Gastrocnemius medialis (tissue), 4 donors: ENCODE measurements at regions not wholly inside any gene's neighbourhood (a gene's known extent, or its start where the extent isn't known, plus 50 kb on each side); places are given as distances from the start of the nearest gene placed in this dataset.

Experiments used
- ATAC-seq, 2 donors: fragments of 150-250 bp; one replicate each; pipeline ENCODE4 v1.9.1; 2016
- DNase-seq, 2 donors: peaks; one replicate each; pipeline ENCODE4 v3.0.0-alpha.2; 2019
- H3K27ac ChIP-seq, 4 donors: fragments of 200-600 bp; sonication (generic); 1 replicate in 1 of 4; 2 replicates in 3 of 4; pipeline ENCODE4 v1.5.1; 2016 to 2018; ENCODE audit warnings: mild to moderate bottlenecking in 2 of 4, moderate library complexity in 1 of 4
- H3K27me3 ChIP-seq, 3 donors: fragments of 200-600 bp; sonication (generic) in 2 of 3; 1 replicate in 1 of 3; 2 replicates in 2 of 3; pipeline versions ENCODE4 v1.5.1 to v1.6.0; 2016 to 2019; ENCODE audit warnings: mild to moderate bottlenecking in 1 of 3, moderate library complexity in 1 of 3
- H3K36me3 ChIP-seq, 2 donors: fragments of 200-600 bp; sonication (generic) in 1 of 2; one replicate each; pipeline ENCODE4 v1.5.1; 2017 to 2018
- H3K4me1 ChIP-seq, 2 donors: fragments of 200-600 bp; sonication (generic) in 1 of 2; one replicate each; pipeline ENCODE4 v1.5.1; 2016 to 2017; ENCODE audit warnings: mild to moderate bottlenecking in 2 of 2
- H3K4me3 ChIP-seq, 4 donors: fragments of 200-600 bp; sonication (generic) in 3 of 4; 1 replicate in 1 of 4; 2 replicates in 3 of 4; pipeline ENCODE4 v1.5.1; 2016 to 2019; ENCODE audit warnings: mild to moderate bottlenecking in 2 of 4
- H3K9me3 ChIP-seq, 3 donors: fragments of 200-600 bp; sonication (generic) in 2 of 3; 1 replicate in 1 of 3; 2 replicates in 2 of 3; pipeline ENCODE4 v1.5.1; 2016 to 2019
- CTCF ChIP-seq, 5 experiments: fragments of 450-650 bp in 3 of 5; fragments of 200-600 bp in 2 of 5; sonication (generic) in 2 of 5; IDR thresholded peaks in 4 of 5; conservative IDR thresholded peaks in 1 of 5; 1 replicate in 4 of 5; 2 replicates in 1 of 5; pipeline ENCODE4 v1.5.1; 2016 to 2019; ENCODE audit warnings: antibody characterized with exemption in 5 of 5, mild to moderate bottlenecking in 3 of 5, moderate library complexity in 3 of 5
- POLR2A ChIP-seq, 2 donors: fragments of 450-650 bp; IDR thresholded peaks; one replicate each; pipeline ENCODE4 v1.6.1; 2017; ENCODE audit warnings: antibody characterized with exemption in 2 of 2, mild to moderate bottlenecking in 2 of 2, moderate library complexity in 2 of 2
- in situ Hi-C, 4 donors: fragments of 200-750 bp; cut with MboI; loops; one replicate each; pipeline versions ENCODE4 v1.15.0 to v1.8.0; 2017; ENCODE audit warnings: low sequenced_read_pairs in 4 of 4
- intact Hi-C: fragments of 100-400 bp; cut with DNase I; formaldehyde crosslinking; loops from one replicate; pipeline ENCODE4 v1.15.1; 2023; ENCODE audit warnings: low total_unique reads

DNA sequence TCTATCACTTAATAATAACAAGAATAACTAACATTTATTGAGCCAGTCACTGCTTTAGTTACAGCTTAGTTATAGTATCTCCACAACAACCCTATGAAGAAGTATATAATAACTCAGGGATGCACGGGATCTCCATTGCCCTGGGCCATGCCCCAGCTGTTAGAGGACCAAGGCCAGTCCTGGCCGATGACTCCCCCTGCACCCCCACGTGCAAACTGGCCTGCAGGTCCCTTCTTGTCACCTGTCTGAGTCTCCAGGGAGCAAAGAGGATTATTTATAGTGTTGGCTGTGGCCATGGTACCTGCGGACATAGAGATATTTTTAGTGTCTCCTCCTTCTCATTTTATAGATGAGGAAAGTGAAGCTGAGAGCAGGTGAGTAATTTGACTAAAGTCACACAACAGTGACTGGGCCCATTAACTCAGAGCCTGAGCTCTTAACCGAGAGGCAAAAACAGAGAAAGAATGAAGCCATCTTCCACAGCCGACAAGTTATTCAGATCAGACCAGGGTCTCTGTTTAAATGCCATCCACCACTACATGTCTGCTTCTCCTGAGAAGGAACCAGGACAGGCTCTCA is 94.4 kb downstream of the TMEM215 start:
- TF ChIP-seq CTCF (IDR thresholded peaks at IDR 0.05 in 4 of 5, conservative IDR thresholded peaks at IDR 0.05 in 1 of 5) (no peak), POLR2A (IDR thresholded peaks at IDR 0.05) (no peak)
- DNase-seq (peak in 1 of 2 donors; percentile 15), ATAC-seq (peak; percentile 53 to 60)
- Histone ChIP-seq H3K27ac (peak overlapping the region in 3 of 4 donors; percentile 27 to 49 (median 30)), H3K9me3 (no peaks in the 10 kb centered on the region), H3K27me3 (no peaks in the 10 kb centered on the region), H3K36me3 (no peaks in the 10 kb centered on the region), H3K4me3 (no peak overlapping the region), H3K4me1 (peaks cover 26 to 28% of the 10 kb centered on the region in 2 donors)
- in situ Hi-C loops (no loop called here), intact Hi-C loops (no loop called here)

GRCh38 chr9:32879335-32879734 is 96.0 kb downstream of the TMEM215 start:
- intact Hi-C loops (no loop called here), in situ Hi-C loops (no loop called here)
- ATAC-seq (no peak), DNase-seq (no peak)
- Histone ChIP-seq H3K27ac (no peak overlapping the region), H3K36me3 (no peaks in the 10 kb centered on the region), H3K4me1 (peaks cover 26 to 28% of the 10 kb centered on the region in 2 donors), H3K9me3 (no peaks in the 10 kb centered on the region), H3K4me3 (no peak overlapping the region), H3K27me3 (no peaks in the 10 kb centered on the region)
- TF ChIP-seq POLR2A (IDR thresholded peaks at IDR 0.05) (no peak), CTCF (IDR thresholded peaks at IDR 0.05 in 4 of 5, conservative IDR thresholded peaks at IDR 0.05 in 1 of 5) (no peak)

GRCh38 chr9:32881948-32882347 is 98.6 kb downstream of the TMEM215 start:
- TF ChIP-seq CTCF (IDR thresholded peaks at IDR 0.05 in 4 of 5, conservative IDR thresholded peaks at IDR 0.05 in 1 of 5) (no peak), POLR2A (IDR thresholded peaks at IDR 0.05) (no peak)
- no peak overlapping the region for H3K27ac ChIP-seq
- in situ Hi-C loops: no loop called here
- H3K36me3 ChIP-seq: no peaks in the 10 kb centered on the region
- ATAC-seq (no peak), DNase-seq (no peak)
- H3K4me1 ChIP-seq: peaks cover 11 to 16% of the 10 kb centered on the region in 2 donors
- intact Hi-C loops: no loop called here
- no peaks in the 10 kb centered on the region for H3K27me3 ChIP-seq
- H3K9me3 ChIP-seq: no peaks in the 10 kb centered on the region
- no peak overlapping the region for H3K4me3 ChIP-seq

- in situ Hi-C loops: no loop called here
- no peaks in the 10 kb centered on the region for H3K27me3 ChIP-seq
- ATAC-seq (no peak), DNase-seq (no peak)
- no peak overlapping the region for H3K4me3 ChIP-seq
- no peaks in the 10 kb centered on the region for H3K9me3 ChIP-seq
- intact Hi-C loops: no loop called here
- peaks cover 5 to 8% of the 10 kb centered on the region in 2 donors for H3K4me1 ChIP-seq
- no peak overlapping the region for H3K27ac ChIP-seq
- TF ChIP-seq CTCF (IDR thresholded peaks at IDR 0.05 in 4 of 5, conservative IDR thresholded peaks at IDR 0.05 in 1 of 5) (no peak), POLR2A (IDR thresholded peaks at IDR 0.05) (no peak)
- no peaks in the 10 kb centered on the region for H3K36me3 ChIP-seq
Measured at GRCh38 chr9:32882705-32883104, 99.4 kb downstream of the TMEM215 start.

- H3K27me3 ChIP-seq: no peaks in the 10 kb centered on the region
- intact Hi-C loops: no loop called here
- no peak overlapping the region for H3K27ac ChIP-seq
- ATAC-seq (no peak), DNase-seq (no peak)
- no peak overlapping the region for H3K4me3 ChIP-seq
- no peaks in the 10 kb centered on the region for H3K9me3 ChIP-seq
- H3K4me1 ChIP-seq: no peaks in the 10 kb centered on the region
- TF ChIP-seq CTCF (IDR thresholded peaks at IDR 0.05 in 4 of 5, conservative IDR thresholded peaks at IDR 0.05 in 1 of 5) (no peak), POLR2A (IDR thresholded peaks at IDR 0.05) (no peak)
- in situ Hi-C loops: no loop called here
- H3K36me3 ChIP-seq: no peaks in the 10 kb centered on the region
Measured at GRCh38 chr9:32884482-32884881, 101.1 kb downstream of the TMEM215 start.
